ENCODE measurements at regions not wholly inside any gene's neighbourhood (a gene's known extent, or its start where the extent isn't known, plus 50 kb on each side); places are given as distances from the start of the nearest gene placed in this dataset.

DNA sequence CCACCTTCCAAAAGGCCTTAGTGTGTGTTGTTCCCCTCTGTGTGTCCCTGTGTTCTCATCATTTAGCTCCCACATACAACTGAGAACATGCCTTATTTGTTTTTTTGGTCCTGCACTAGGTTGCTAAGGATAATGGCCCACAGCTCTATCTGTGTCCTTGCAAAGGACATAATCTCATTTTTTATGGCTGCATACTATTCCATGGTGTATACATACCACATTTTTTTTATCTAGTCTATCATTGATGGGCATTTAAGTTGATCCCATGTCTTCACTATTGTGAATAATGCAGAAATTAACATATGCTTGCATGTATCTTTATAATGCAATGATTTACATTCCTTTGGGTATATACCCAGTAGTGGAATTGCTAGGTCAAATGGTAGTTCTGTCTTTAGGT, 645.7 kb downstream of the PDCD6IP start:
- H3K36me3 ChIP-seq: no peaks in the 10 kb centered on the region
- H3K4me1 ChIP-seq: no peaks in the 10 kb centered on the region
- H3K9me3 ChIP-seq: peaks cover 4 to 69% (median 45%) of the 10 kb centered on the region in 8 donors
- intact Hi-C loops (cut with DNase I; ENCODE audit: low total_unique reads): no loop called here
- H3K4me3 ChIP-seq: no peak overlapping the region
- no peak for DNase-seq
- H3K27me3 ChIP-seq (replicated peaks in 1 of 7): no peaks in the 10 kb centered on the region
- H3K27ac ChIP-seq: no peak overlapping the region
- TF ChIP-seq POLR2AphosphoS5 (IDR thresholded peaks at IDR 0.05) (no peak), POLR2A (IDR thresholded peaks at IDR 0.05) (no peak)
- TF ChIP-seq, protein P1, sequence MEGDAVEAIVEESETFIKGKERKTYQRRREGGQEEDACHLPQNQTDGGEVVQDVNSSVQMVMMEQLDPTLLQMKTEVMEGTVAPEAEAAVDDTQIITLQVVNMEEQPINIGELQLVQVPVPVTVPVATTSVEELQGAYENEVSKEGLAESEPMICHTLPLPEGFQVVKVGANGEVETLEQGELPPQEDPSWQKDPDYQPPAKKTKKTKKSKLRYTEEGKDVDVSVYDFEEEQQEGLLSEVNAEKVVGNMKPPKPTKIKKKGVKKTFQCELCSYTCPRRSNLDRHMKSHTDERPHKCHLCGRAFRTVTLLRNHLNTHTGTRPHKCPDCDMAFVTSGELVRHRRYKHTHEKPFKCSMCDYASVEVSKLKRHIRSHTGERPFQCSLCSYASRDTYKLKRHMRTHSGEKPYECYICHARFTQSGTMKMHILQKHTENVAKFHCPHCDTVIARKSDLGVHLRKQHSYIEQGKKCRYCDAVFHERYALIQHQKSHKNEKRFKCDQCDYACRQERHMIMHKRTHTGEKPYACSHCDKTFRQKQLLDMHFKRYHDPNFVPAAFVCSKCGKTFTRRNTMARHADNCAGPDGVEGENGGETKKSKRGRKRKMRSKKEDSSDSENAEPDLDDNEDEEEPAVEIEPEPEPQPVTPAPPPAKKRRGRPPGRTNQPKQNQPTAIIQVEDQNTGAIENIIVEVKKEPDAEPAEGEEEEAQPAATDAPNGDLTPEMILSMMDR (IDR thresholded peaks at IDR 0.05 in 8 of 11, conservative IDR thresholded peaks at IDR 0.05 in 3 of 11): no peak

DNA sequence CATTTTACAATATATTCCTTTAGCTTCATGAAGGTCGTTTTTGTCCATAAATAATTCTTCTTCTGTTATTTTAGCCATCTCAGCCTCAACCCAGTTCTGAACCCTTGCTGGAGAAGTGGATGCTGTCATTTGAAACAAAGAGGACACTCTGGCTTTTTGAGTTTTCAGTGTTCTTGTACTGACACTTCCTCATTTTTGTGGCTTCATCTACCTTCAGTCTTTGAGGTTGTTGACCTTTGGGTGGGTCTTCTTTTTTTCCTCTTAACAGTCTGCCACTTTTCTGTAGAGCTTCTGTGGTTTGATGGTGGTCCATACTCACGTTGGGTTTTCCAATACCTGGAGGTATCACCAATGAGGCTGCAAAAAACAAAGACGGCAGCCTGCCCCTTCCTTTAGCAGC, 650.9 kb downstream of the PDCD6IP start:
- 44 to 60% (median 52%) methylated on average over 3 of the region's 3 CpGs for WGBS, 5 donors
- H3K27me3 ChIP-seq (replicated peaks in 1 of 7): no peaks in the 10 kb centered on the region
- no peaks in the 10 kb centered on the region for H3K4me1 ChIP-seq
- DNase-seq: no peak
- intact Hi-C loops (cut with DNase I; ENCODE audit: low total_unique reads): no loop called here
- H3K4me3 ChIP-seq: no peak overlapping the region
- no peak overlapping the region for H3K27ac ChIP-seq
- no peaks in the 10 kb centered on the region for H3K36me3 ChIP-seq
- no peak for TF ChIP-seq POLR2A (IDR thresholded peaks at IDR 0.05)
- TF ChIP-seq POLR2AphosphoS5 (IDR thresholded peaks at IDR 0.05): no peak
- TF ChIP-seq, protein P1 (IDR thresholded peaks at IDR 0.05 in 8 of 11, conservative IDR thresholded peaks at IDR 0.05 in 3 of 11): no peak
- peaks cover 0 to 48% (median 32%) of the 10 kb centered on the region in 8 donors for H3K9me3 ChIP-seq

DNA sequence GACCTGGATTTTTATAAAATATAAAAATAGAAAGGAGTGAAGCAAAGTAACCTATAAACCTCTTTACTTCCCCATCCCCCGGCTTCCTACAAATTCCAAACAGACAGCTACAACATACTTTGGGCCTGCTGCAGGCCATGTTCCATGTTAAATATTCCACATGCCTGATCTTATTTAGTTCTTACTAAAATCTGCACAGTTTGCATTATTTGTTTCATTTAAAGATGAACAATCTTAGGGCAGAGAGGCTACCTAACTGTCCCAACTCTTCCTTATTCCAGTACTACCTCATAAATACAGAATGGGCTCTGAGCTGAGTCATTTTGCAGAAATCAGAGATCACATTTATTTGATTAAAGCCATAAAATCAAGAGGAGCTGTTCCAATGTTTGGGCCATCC, 665.0 kb downstream of the PDCD6IP start:
- no peak for DNase-seq
- no peak for TF ChIP-seq POLR2A (IDR thresholded peaks at IDR 0.05)
- no peak overlapping the region for H3K27ac ChIP-seq
- intact Hi-C loops (cut with DNase I; ENCODE audit: low total_unique reads): no loop called here
- WGBS, 5 donors: 79 to 100% (median 91%) methylated on average over 1 of the region's 1 CpG
- no peaks in the 10 kb centered on the region for H3K36me3 ChIP-seq
- H3K4me1 ChIP-seq: no peaks in the 10 kb centered on the region
- H3K4me3 ChIP-seq: no peak overlapping the region
- H3K27me3 ChIP-seq (replicated peaks in 1 of 7): no peaks in the 10 kb centered on the region
- peaks cover 10 to 42% (median 27%) of the 10 kb centered on the region in 8 donors for H3K9me3 ChIP-seq

DNA sequence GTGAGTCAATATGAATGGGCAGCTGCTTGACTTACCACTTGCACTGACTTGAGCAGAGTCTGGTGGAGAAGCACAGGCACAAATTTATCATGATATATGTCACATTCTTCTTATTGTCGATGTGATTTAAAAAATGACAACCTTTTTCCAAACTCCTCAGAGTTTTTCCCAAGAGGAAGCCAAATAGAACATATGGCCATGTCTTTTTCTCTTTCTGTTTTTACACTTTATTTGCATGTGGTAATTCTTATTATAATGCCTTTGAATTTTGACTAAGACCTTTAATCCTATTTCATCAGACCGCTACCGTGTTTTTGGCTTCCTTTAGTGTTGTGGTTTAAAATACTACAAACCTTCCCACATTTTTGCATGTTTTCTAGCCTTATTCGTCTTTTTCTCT, 666.2 kb downstream of the PDCD6IP start:
- peaks cover 1 to 33% (median 15%) of the 10 kb centered on the region in 8 donors for H3K9me3 ChIP-seq
- no peaks in the 10 kb centered on the region for H3K4me1 ChIP-seq
- TF ChIP-seq, protein P1 (IDR thresholded peaks at IDR 0.05 in 8 of 11, conservative IDR thresholded peaks at IDR 0.05 in 3 of 11): no peak
- TF ChIP-seq POLR2AphosphoS5 (IDR thresholded peaks at IDR 0.05) (no peak), POLR2A (IDR thresholded peaks at IDR 0.05) (no peak)
- no peak for DNase-seq
- H3K36me3 ChIP-seq: no peaks in the 10 kb centered on the region
- no peak overlapping the region for H3K4me3 ChIP-seq
- intact Hi-C loops (cut with DNase I; ENCODE audit: low total_unique reads): no loop called here
- H3K27ac ChIP-seq: no peak overlapping the region
- 79 to 87% (median 82%) methylated on average over 4 of the region's 4 CpGs for WGBS, 5 donors
- H3K27me3 ChIP-seq (replicated peaks in 1 of 7): no peaks in the 10 kb centered on the region

DNA sequence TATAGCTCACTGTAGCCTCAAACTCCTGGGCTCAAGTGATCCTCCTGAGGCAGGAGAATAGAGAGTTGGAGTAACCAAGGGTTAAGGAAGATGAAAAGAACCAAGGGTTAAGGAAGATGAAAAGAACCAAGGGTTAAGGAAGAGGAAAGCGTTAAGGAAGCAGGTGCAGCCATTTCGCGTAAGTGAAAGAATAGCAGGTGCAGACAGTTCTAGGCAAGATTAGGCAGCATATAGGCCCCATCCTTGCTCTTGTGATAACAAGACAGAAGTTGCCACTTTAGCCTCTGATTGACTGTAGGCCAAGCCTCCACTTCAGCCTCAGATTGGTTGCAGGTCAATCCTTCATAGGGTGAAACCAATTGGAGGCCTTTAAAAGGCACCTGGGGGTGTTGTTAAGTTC, 677.4 kb downstream of the PDCD6IP start:
- Histone ChIP-seq H3K9me3 (peaks cover 0 to 14% (median 6%) of the 10 kb centered on the region in 8 donors), H3K36me3 (no peaks in the 10 kb centered on the region), H3K4me1 (no peaks in the 10 kb centered on the region), H3K27ac (no peak overlapping the region), H3K27me3 (replicated peaks in 1 of 7) (no peaks in the 10 kb centered on the region), H3K4me3 (no peak overlapping the region)
- DNase-seq: no peak
- TF ChIP-seq POLR2A (IDR thresholded peaks at IDR 0.05) (no peak), POLR2AphosphoS5 (IDR thresholded peaks at IDR 0.05) (no peak)
- TF ChIP-seq, protein P1 (IDR thresholded peaks at IDR 0.05 in 8 of 11, conservative IDR thresholded peaks at IDR 0.05 in 3 of 11): no peak
- intact Hi-C loops (cut with DNase I; ENCODE audit: low total_unique reads): no loop called here
- 63 to 78% (median 69%) methylated on average over 3 of the region's 3 CpGs for WGBS, 5 donors

Data from spleen (tissue), 11 donors.